ENCODE measurements at regions not wholly inside any gene's neighbourhood (a gene's known extent, or its start where the extent isn't known, plus 50 kb on each side); places are given as distances from the start of the nearest gene placed in this dataset.
A peak's percentile ranks its signal among the peaks of the same experiment; 100 is the strongest.
"Not testable (repeated sequence)": the region's sequence is repeated elsewhere in the genome, so short reads cannot be mapped to it uniquely, and the experiment has no call there.

- intact Hi-C loops (cut with DNase I; ENCODE audit: low total_unique reads) = no loop called here
- Histone ChIP-seq H3K4me3 (no peak overlapping the region), H3K9me3 (no peaks in the 10 kb centered on the region), H3K36me3 (no peaks in the 10 kb centered on the region), H3K4me1 (no peaks in the 10 kb centered on the region), H3K27me3 (no peaks in the 10 kb centered on the region), H3K27ac (peak overlapping the region; percentile 57 to 83)
- TF ChIP-seq CTCF (IDR thresholded peaks at IDR 0.05) (no peak), POLR2A (IDR thresholded peaks at IDR 0.05) (no peak)
- DNase-seq = no peak
These were observed 50.2 kb upstream of the SNAPC3 start for GRCh38 chr9:15372455-15372854.

GRCh38 chr9:15371448-15371845, 51.2 kb upstream of the SNAPC3 start:
- Histone ChIP-seq H3K36me3 (no peaks in the 10 kb centered on the region), H3K27ac (peak overlapping the region; percentile 54 to 83), H3K9me3 (no peaks in the 10 kb centered on the region), H3K27me3 (no peaks in the 10 kb centered on the region), H3K4me1 (no peaks in the 10 kb centered on the region), H3K4me3 (no peak overlapping the region)
- no peak for TF ChIP-seq CTCF (IDR thresholded peaks at IDR 0.05)
- no peak for DNase-seq
- intact Hi-C loops (cut with DNase I; ENCODE audit: low total_unique reads) = no loop called here

- Histone ChIP-seq H3K27me3 (no peaks in the 10 kb centered on the region), H3K36me3 (no peaks in the 10 kb centered on the region), H3K9me3 (no peaks in the 10 kb centered on the region), H3K4me3 (no peak overlapping the region), H3K4me1 (no peaks in the 10 kb centered on the region), H3K27ac (peak overlapping the region; percentile 54 to 83)
- peak in 1 of 2 donors; percentile 21 for DNase-seq
- TF ChIP-seq CTCF (IDR thresholded peaks at IDR 0.05) (no peak), POLR2A (IDR thresholded peaks at IDR 0.05) (no peak)
- intact Hi-C loops (cut with DNase I; ENCODE audit: low total_unique reads) = no loop called here
These were observed 51.9 kb upstream of the SNAPC3 start for GRCh38 chr9:15370466-15371447.

GRCh38 chr9:15369871-15370270, 52.8 kb upstream of the SNAPC3 start:
- H3K27me3 ChIP-seq = no peaks in the 10 kb centered on the region
- H3K27ac ChIP-seq = peak overlapping the region in 1 of 2 donors; percentile 29
- intact Hi-C loops (cut with DNase I; ENCODE audit: low total_unique reads) = no loop called here
- no peaks in the 10 kb centered on the region for H3K36me3 ChIP-seq
- no peaks in the 10 kb centered on the region for H3K9me3 ChIP-seq
- TF ChIP-seq POLR2A (IDR thresholded peaks at IDR 0.05) = no peak
- no peak for TF ChIP-seq CTCF (IDR thresholded peaks at IDR 0.05)
- DNase-seq = no peak
- no peaks in the 10 kb centered on the region for H3K4me1 ChIP-seq
- H3K4me3 ChIP-seq = no peak overlapping the region

- intact Hi-C loops (cut with DNase I; ENCODE audit: low total_unique reads) = no loop called here
- no peak for DNase-seq
- TF ChIP-seq POLR2A (IDR thresholded peaks at IDR 0.05) (no peak), CTCF (IDR thresholded peaks at IDR 0.05) (no peak)
- H3K36me3 ChIP-seq = no peaks in the 10 kb centered on the region
- H3K4me1 ChIP-seq = no peaks in the 10 kb centered on the region
- H3K27me3 ChIP-seq = no peaks in the 10 kb centered on the region
- no peak overlapping the region for H3K4me3 ChIP-seq
- H3K27ac ChIP-seq = no peak overlapping the region
- H3K9me3 ChIP-seq = no peaks in the 10 kb centered on the region
These were observed 53.4 kb upstream of the SNAPC3 start for GRCh38 chr9:15369238-15369637.

- H3K4me3 ChIP-seq; H3K4me1 ChIP-seq; H3K36me3 ChIP-seq; intact Hi-C loops (cut with DNase I; ENCODE audit: low total_unique reads); DNase-seq; H3K27ac ChIP-seq; H3K27me3 ChIP-seq; H3K9me3 ChIP-seq: not testable (repeated sequence)
These were observed 57.6 kb upstream of the SNAPC3 start for GRCh38 chr9:15364975-15365553.
